Activated naive CD4-positive, alpha-beta T cell treated with anti-CD3 and anti-CD28 coated beads, Interleukin-2, amount 50 U/mL, for 16 hours (primary cell): ENCODE measurements at regions not wholly inside any gene's neighbourhood (a gene's known extent, or its start where the extent isn't known, plus 50 kb on each side); places are given as distances from the start of the nearest gene placed in this dataset.

Experiments
- DNase-seq: peaks from one replicate; pipeline ENCODE4 v3.0.0-alpha.2; 2020

GRCh38 chr18:67455890-67456501, 60.5 kb downstream of the DSEL start:
- no peak for DNase-seq

GRCh38 chr18:67453901-67454300, 62.6 kb downstream of the DSEL start:
- no peak for DNase-seq

GRCh38 chr18:67451960-67452359, 64.6 kb downstream of the DSEL start:
- DNase-seq: no peak

- peak; percentile 8 for DNase-seq
These were observed 65.4 kb downstream of the DSEL start for GRCh38 chr18:67451101-67451500.

GRCh38 chr18:67433971-67434370, 82.5 kb downstream of the DSEL start:
- DNase-seq: no peak

- no peak for DNase-seq
These were observed 83.7 kb downstream of the DSEL start for GRCh38 chr18:67432806-67433205.

GRCh38 chr18:67428805-67429204, 87.7 kb downstream of the DSEL start:
- DNase-seq: no peak

GRCh38 chr18:67428158-67428557, 88.4 kb downstream of the DSEL start:
- DNase-seq: no peak

GRCh38 chr18:67426486-67426885, 90.0 kb downstream of the DSEL start:
- DNase-seq: no peak

- no peak for DNase-seq
These were observed 90.8 kb downstream of the DSEL start for GRCh38 chr18:67425672-67426071.

- DNase-seq: no peak
These were observed 94.9 kb downstream of the DSEL start for GRCh38 chr18:67421651-67422050.

- DNase-seq: no peak
These were observed 98.5 kb downstream of the DSEL start for GRCh38 chr18:67417864-67418523.

- DNase-seq: no peak
These were observed 105.4 kb downstream of the DSEL start for GRCh38 chr18:67411116-67411515.

- no peak for DNase-seq
These were observed 106.1 kb downstream of the DSEL start for GRCh38 chr18:67410075-67411070.

- DNase-seq: no peak
These were observed 108.3 kb downstream of the DSEL start for GRCh38 chr18:67408240-67408639.

GRCh38 chr18:67406714-67407113, 109.8 kb downstream of the DSEL start:
- no peak for DNase-seq

GRCh38 chr18:67402543-67402942, 114.0 kb downstream of the DSEL start:
- DNase-seq: no peak

- DNase-seq: no peak
These were observed 115.9 kb downstream of the DSEL start for GRCh38 chr18:67400502-67401117.

GRCh38 chr18:67386032-67386431, 130.5 kb downstream of the DSEL start:
- DNase-seq: no peak

- no peak for DNase-seq
These were observed 131.1 kb downstream of the DSEL start for GRCh38 chr18:67385455-67385854.

GRCh38 chr18:67384057-67384456, 132.5 kb downstream of the DSEL start:
- DNase-seq: peak; percentile 21

- DNase-seq: no peak
These were observed 134.8 kb downstream of the DSEL start for GRCh38 chr18:67381608-67382150.

GRCh38 chr18:67380867-67381266, 135.7 kb downstream of the DSEL start:
- no peak for DNase-seq
